ENCODE measurements at regions not wholly inside any gene's neighbourhood (a gene's known extent, or its start where the extent isn't known, plus 50 kb on each side); places are given as distances from the start of the nearest gene placed in this dataset.

GRCh38 chr1:65593516-65593915 is 173.0 kb downstream of the LEPR start:
- TF ChIP-seq CTCF (IDR thresholded peaks at IDR 0.05) (no peak), POLR2A (IDR thresholded peaks at IDR 0.05) (no peak)

All from heart left ventricle (tissue), 13 donors.